Endodermal cell (in vitro differentiated cells): ENCODE measurements at regions not wholly inside any gene's neighbourhood (a gene's known extent, or its start where the extent isn't known, plus 50 kb on each side); places are given as distances from the start of the nearest gene placed in this dataset.

Source experiments
- DNase-seq: peaks from one replicate; pipeline ENCODE4 v3.0.0-alpha.2; 2017
- H3K27ac ChIP-seq: 2 replicates; pipeline ENCODE4 v1.5.1; 2013; ENCODE audit warnings: mild to moderate bottlenecking, low read depth, low read length, moderate library complexity
- H3K27me3 ChIP-seq: 2 replicates; pipeline ENCODE4 v1.6.1; 2013; ENCODE audit warnings: mild to moderate bottlenecking, low read length, moderate library complexity; ENCODE audit not compliant: insufficient read depth, control insufficient read depth, poor library complexity, severe bottlenecking
- H3K36me3 ChIP-seq: 2 replicates; pipeline ENCODE4 v1.7.0; 2013; ENCODE audit warnings: mild to moderate bottlenecking, low read length, moderate library complexity; ENCODE audit not compliant: control insufficient read depth, insufficient read depth
- H3K4me1 ChIP-seq: one replicate; pipeline ENCODE4 v1.7.0; 2013; ENCODE audit warnings: low read length; ENCODE audit not compliant: control insufficient read depth, insufficient read depth
- H3K4me3 ChIP-seq: 2 replicates; pipeline ENCODE4 v1.5.1; 2013; ENCODE audit warnings: mild to moderate bottlenecking, low read length, moderate library complexity
- H3K9ac ChIP-seq: 2 replicates; pipeline ENCODE4 v1.6.1; 2013; ENCODE audit warnings: mild to moderate bottlenecking, low read length, moderate library complexity; ENCODE audit not compliant: poor library complexity, severe bottlenecking; ENCODE audit errors: extremely low read depth
- H3K9me3 ChIP-seq: 2 replicates; pipeline ENCODE4 v1.6.1; 2013; ENCODE audit warnings: mild to moderate bottlenecking, low read length, moderate library complexity; ENCODE audit not compliant: control insufficient read depth
- H3K27ac Mint-ChIP-seq: 2 replicates; pipeline ENCODE4 v1.8.0; 2020; ENCODE audit warnings: mixed read lengths
- H3K27me3 Mint-ChIP-seq: 2 replicates; pipeline ENCODE4 v1.8.0; 2021; ENCODE audit warnings: mild to moderate bottlenecking, mixed read lengths; ENCODE audit not compliant: insufficient read depth
- H3K36me3 Mint-ChIP-seq: 2 replicates; pipeline ENCODE4 v1.8.0; 2020; ENCODE audit warnings: low read depth, mixed read lengths
- H3K4me1 Mint-ChIP-seq: 2 replicates; pipeline ENCODE4 v1.8.0; 2020; ENCODE audit warnings: mixed read lengths
- H3K4me3 Mint-ChIP-seq: 2 replicates; pipeline ENCODE4 v1.8.0; 2020; ENCODE audit warnings: mild to moderate bottlenecking, moderate library complexity, mixed read lengths
- H3K9me3 Mint-ChIP-seq: 2 replicates; pipeline ENCODE4 v1.8.0; 2020; ENCODE audit warnings: mild to moderate bottlenecking, mixed read lengths
- WGBS, 2 experiments: methylation state at CpG; one replicate each; pipeline versions ENCODE4 v1.1.5 to v1.1.7; 2013; ENCODE audit warnings: missing lambda C conversion rate in 2 of 2, mixed read lengths in 1 of 2; ENCODE audit not compliant: insufficient coverage in 1 of 2, insufficient read length in 1 of 2; 5-methylcytosine and 5-hydroxymethylcytosine counted together
- TF ChIP-seq, protein P1 (sequence below): fragments of 200-600 bp; sonication (generic); conservative IDR thresholded peaks from 2 replicates; pipeline ENCODE4 v1.5.0; 2021; ENCODE audit warnings: antibody characterized with exemption, mild to moderate bottlenecking

- no peak overlapping the region for H3K9ac ChIP-seq
- H3K4me3 ChIP-seq: no peak overlapping the region
- Mint-ChIP-seq H3K36me3 (no peaks in the 10 kb centered on the region), H3K27ac (no peak overlapping the region), H3K27me3 (no peaks in the 10 kb centered on the region), H3K9me3 (no peaks in the 10 kb centered on the region), H3K4me1 (peaks cover 7% of the 10 kb centered on the region), H3K4me3 (no peak overlapping the region)
- H3K27me3 ChIP-seq: no peaks in the 10 kb centered on the region
- H3K27ac ChIP-seq: no peak overlapping the region
- WGBS, 2 experiments: 100% methylated on average over 1 of the region's 1 CpG; no CpG with 5 or more reads in 1 of the 2 experiments
- H3K36me3 ChIP-seq: no peaks in the 10 kb centered on the region
- H3K9me3 ChIP-seq: no peaks in the 10 kb centered on the region
- DNase-seq: no peak
- TF ChIP-seq, protein P1, sequence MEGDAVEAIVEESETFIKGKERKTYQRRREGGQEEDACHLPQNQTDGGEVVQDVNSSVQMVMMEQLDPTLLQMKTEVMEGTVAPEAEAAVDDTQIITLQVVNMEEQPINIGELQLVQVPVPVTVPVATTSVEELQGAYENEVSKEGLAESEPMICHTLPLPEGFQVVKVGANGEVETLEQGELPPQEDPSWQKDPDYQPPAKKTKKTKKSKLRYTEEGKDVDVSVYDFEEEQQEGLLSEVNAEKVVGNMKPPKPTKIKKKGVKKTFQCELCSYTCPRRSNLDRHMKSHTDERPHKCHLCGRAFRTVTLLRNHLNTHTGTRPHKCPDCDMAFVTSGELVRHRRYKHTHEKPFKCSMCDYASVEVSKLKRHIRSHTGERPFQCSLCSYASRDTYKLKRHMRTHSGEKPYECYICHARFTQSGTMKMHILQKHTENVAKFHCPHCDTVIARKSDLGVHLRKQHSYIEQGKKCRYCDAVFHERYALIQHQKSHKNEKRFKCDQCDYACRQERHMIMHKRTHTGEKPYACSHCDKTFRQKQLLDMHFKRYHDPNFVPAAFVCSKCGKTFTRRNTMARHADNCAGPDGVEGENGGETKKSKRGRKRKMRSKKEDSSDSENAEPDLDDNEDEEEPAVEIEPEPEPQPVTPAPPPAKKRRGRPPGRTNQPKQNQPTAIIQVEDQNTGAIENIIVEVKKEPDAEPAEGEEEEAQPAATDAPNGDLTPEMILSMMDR: no peak
- no peaks in the 10 kb centered on the region for H3K4me1 ChIP-seq
Observed at GRCh38 chr14:84877061-84877460, 652.9 kb upstream of the FLRT2 start.

DNA sequence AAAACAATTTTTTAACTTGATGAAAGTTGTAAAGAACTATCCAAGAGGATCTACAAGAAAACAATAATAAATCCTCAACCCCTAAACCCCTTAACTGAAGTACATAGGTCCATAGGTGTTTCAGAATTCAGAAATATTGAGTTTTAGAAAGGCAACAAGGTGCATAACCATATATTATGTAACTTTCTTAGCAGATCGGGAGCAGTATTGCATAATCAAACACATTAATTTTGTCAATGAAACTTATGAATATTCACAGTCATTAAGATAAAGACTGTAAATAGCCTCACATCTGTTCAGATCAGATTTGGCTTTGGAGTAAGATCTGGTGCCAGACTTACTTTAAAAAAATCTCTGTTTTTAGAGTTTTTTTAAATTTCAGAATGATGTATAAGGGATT is 647.1 kb upstream of the FLRT2 start:
- Mint-ChIP-seq H3K27ac (no peak overlapping the region), H3K36me3 (no peaks in the 10 kb centered on the region), H3K4me1 (peaks cover 20% of the 10 kb centered on the region), H3K27me3 (no peaks in the 10 kb centered on the region), H3K4me3 (no peak overlapping the region), H3K9me3 (no peaks in the 10 kb centered on the region)
- H3K9ac ChIP-seq: no peak overlapping the region
- H3K27me3 ChIP-seq: no peaks in the 10 kb centered on the region
- peaks cover 6% of the 10 kb centered on the region for H3K4me1 ChIP-seq
- no peak for DNase-seq
- WGBS, 2 experiments: 100% methylated on average over 1 of the region's 1 CpG; no CpG with 5 or more reads in 1 of the 2 experiments
- H3K36me3 ChIP-seq: no peaks in the 10 kb centered on the region
- H3K27ac ChIP-seq: no peak overlapping the region
- no peak overlapping the region for H3K4me3 ChIP-seq
- TF ChIP-seq, protein P1: no peak
- no peaks in the 10 kb centered on the region for H3K9me3 ChIP-seq

GRCh38 chr14:84885061-84885460 is 644.9 kb upstream of the FLRT2 start:
- no peaks in the 10 kb centered on the region for H3K27me3 Mint-ChIP-seq
- no peak overlapping the region for H3K4me3 ChIP-seq
- TF ChIP-seq, protein P1: no peak
- WGBS, 2 experiments: 77 to 78% methylated on average over 3 of the region's 3 CpGs
- H3K4me1 Mint-ChIP-seq: peaks cover 25% of the 10 kb centered on the region
- H3K27me3 ChIP-seq: no peaks in the 10 kb centered on the region
- DNase-seq: peak; percentile 44
- H3K27ac Mint-ChIP-seq: peak overlapping the region; percentile 64
- peaks cover 2% of the 10 kb centered on the region for H3K36me3 Mint-ChIP-seq
- peaks cover 6% of the 10 kb centered on the region for H3K4me1 ChIP-seq
- no peak overlapping the region for H3K27ac ChIP-seq
- no peak overlapping the region for H3K4me3 Mint-ChIP-seq
- no peak overlapping the region for H3K9ac ChIP-seq
- peaks cover 7% of the 10 kb centered on the region for H3K9me3 Mint-ChIP-seq
- peaks cover 14% of the 10 kb centered on the region for H3K9me3 ChIP-seq
- no peaks in the 10 kb centered on the region for H3K36me3 ChIP-seq
